ENCODE measurements at regions not wholly inside any gene's neighbourhood (a gene's known extent, or its start where the extent isn't known, plus 50 kb on each side); places are given as distances from the start of the nearest gene placed in this dataset.

DNA sequence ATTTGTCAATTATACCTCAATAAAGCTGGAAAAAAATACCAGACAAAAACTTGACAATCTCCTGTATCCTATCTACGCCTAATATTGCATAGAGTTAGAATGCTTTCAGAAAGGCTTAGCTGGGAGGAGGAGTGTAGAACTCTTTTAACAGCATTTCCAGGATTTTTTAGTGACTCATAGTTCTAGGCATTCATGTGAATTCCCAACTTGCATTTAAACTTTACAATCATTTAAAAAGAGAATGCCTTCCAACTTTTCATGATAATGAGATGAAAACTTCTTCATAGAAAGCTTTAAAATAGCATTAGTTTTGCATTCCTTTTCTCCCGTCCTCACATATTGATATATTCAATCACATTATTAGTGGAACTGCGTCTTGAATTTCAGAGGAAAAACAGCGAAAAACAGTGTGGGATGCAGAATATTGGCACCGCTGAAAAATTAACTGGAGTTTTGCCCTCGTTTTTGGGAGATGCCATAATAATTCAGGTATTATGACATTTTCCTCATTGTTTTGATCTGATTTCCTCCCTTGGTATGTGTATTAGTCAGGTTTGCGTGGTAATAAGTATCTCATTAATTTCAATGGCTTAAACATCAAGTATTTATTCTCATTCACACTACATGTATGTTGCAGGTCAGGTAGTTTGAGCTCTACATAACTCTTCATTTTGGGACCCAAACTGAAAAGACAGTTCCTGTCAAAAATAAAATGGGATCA is 293.2 kb upstream of the FIGN start:
- Histone ChIP-seq H3K36me3 (ENCODE audit: control insufficient read depth, insufficient read depth, low read length) (no peaks in the 10 kb centered on the region), H3K4me3 (ENCODE audit: low read depth, low read length) (no peak overlapping the region), H3K27me3 (ENCODE audit: control insufficient read depth, insufficient read depth, low read length) (no peaks in the 10 kb centered on the region)
- FAIRE-seq (no peak), DNase-seq (ENCODE audit: low read depth) (no peak)
- TF ChIP-seq, protein P1, sequence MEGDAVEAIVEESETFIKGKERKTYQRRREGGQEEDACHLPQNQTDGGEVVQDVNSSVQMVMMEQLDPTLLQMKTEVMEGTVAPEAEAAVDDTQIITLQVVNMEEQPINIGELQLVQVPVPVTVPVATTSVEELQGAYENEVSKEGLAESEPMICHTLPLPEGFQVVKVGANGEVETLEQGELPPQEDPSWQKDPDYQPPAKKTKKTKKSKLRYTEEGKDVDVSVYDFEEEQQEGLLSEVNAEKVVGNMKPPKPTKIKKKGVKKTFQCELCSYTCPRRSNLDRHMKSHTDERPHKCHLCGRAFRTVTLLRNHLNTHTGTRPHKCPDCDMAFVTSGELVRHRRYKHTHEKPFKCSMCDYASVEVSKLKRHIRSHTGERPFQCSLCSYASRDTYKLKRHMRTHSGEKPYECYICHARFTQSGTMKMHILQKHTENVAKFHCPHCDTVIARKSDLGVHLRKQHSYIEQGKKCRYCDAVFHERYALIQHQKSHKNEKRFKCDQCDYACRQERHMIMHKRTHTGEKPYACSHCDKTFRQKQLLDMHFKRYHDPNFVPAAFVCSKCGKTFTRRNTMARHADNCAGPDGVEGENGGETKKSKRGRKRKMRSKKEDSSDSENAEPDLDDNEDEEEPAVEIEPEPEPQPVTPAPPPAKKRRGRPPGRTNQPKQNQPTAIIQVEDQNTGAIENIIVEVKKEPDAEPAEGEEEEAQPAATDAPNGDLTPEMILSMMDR (IDR thresholded peaks at IDR 0.05; ENCODE audit: insufficient read depth, low read length, severe bottlenecking), result no peak

DNA sequence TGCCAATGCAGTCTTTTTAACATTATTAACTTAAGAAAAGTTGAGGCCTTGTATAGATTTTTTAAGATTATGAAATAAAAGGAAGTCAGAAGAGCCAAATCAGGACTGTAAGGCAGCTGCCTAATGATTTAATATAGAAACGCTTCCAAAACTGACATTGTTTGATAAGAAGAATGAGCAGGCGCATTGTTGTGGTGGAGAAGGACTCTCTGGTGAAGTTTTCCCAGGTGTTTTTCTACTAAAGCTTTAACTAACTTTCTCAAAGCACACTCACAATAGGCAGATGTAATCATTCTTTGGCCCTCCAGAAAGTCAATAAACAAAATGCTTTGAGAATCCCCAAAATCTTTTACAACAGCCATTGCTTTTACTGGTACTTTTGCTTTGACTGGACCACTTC is 288.6 kb upstream of the FIGN start:
- Histone ChIP-seq H3K27me3 (ENCODE audit: control insufficient read depth, insufficient read depth, low read length) (no peaks in the 10 kb centered on the region), H3K36me3 (ENCODE audit: control insufficient read depth, insufficient read depth, low read length) (no peaks in the 10 kb centered on the region), H3K4me3 (ENCODE audit: low read depth, low read length) (no peak overlapping the region)
- DNase-seq (ENCODE audit: low read depth), result no peak
- TF ChIP-seq, protein P1 (IDR thresholded peaks at IDR 0.05; ENCODE audit: insufficient read depth, low read length, severe bottlenecking), result no peak
- no peak for FAIRE-seq

DNA sequence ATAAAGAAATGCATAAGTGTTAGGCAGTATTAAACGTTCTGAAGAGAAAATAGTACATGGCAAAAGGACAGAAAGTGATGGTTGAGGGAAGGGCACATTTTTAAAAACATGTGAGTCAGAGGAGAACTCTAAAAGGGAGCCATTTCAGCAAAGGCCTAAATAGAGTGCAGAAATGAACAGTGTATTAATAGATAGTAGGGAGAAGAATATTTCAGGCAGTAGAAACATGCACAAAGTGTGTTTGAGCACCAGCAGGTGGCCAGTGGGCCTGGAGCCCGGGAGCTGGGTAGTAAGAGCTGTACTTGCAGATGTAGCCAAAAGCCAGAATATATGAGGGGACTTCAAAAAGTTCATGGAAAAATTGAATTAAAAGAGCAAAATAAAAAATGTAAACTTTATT is 288.1 kb upstream of the FIGN start:
- DNase-seq (ENCODE audit: low read depth), result no peak
- Histone ChIP-seq H3K27me3 (ENCODE audit: control insufficient read depth, insufficient read depth, low read length) (no peaks in the 10 kb centered on the region), H3K36me3 (ENCODE audit: control insufficient read depth, insufficient read depth, low read length) (no peaks in the 10 kb centered on the region), H3K4me3 (ENCODE audit: low read depth, low read length) (no peak overlapping the region)
- TF ChIP-seq, protein P1 (IDR thresholded peaks at IDR 0.05; ENCODE audit: insufficient read depth, low read length, severe bottlenecking), result no peak
- no peak for FAIRE-seq

DNA sequence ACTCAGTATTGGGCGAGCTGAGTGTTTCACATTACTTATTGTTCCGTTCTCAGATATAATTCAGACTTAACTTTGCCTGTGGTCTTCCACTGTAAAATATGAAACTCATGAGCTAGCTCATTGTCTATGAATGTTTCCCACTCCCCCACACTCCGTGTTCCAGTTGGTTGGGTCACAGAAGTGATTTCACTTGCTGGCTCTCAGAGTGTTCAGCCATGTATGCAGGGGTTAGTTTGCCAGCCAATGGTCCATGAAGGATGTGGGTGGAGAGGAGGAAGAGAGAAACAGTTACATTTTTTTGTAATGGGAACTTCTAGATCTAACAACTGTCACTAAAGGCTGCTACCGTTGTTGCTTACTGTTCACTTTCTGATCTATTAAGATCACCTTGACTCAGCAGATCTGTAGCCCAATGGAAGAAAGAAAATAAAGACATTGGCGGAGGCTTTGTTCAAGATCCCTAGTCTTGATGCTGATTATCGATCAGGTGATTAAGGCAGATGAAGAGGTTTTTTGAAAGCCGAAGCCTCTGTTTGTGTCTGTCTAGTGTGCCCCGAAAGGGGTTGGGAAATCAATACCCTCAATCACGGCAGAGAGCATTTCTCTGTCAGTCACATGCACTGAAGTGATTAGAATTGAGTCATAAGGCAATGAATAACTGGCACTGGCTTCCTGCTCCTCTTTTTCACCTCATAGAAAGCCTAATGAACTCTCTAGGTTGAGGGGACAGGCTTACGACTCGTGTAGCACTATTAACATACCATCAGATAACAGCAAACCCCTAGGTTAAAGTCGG is 279.7 kb upstream of the FIGN start:
- H3K27me3 ChIP-seq (ENCODE audit: control insufficient read depth, insufficient read depth, low read length), result no peaks in the 10 kb centered on the region
- H3K4me3 ChIP-seq (ENCODE audit: low read depth, low read length), result no peak overlapping the region
- TF ChIP-seq, protein P1 (IDR thresholded peaks at IDR 0.05; ENCODE audit: insufficient read depth, low read length, severe bottlenecking), result no peak
- FAIRE-seq, result no peak
- H3K36me3 ChIP-seq (ENCODE audit: control insufficient read depth, insufficient read depth, low read length), result no peaks in the 10 kb centered on the region
- no peak for DNase-seq (ENCODE audit: low read depth)

DNA sequence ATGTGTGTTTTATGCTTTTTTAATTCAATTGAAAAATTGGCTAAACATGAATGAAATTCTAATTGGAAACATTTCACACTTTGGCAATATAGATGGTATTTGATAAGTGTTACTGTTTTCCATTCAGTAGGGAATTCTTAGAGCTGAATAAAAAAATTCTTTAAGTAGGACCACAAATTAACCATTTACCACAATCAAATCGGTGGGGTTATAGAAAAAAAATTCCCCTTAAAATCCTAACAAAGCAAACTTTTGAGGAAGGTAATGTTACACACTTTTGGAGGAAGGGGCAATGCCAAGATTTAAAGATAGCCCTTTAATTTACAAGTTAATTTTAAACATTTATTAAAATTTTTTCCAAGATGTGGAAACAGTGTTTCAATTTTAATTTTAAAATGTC is 279.0 kb upstream of the FIGN start:
- no peak overlapping the region for H3K4me3 ChIP-seq (ENCODE audit: low read depth, low read length)
- H3K27me3 ChIP-seq (ENCODE audit: control insufficient read depth, insufficient read depth, low read length), result no peaks in the 10 kb centered on the region
- TF ChIP-seq, protein P1 (IDR thresholded peaks at IDR 0.05; ENCODE audit: insufficient read depth, low read length, severe bottlenecking), result no peak
- no peak for FAIRE-seq
- no peak for DNase-seq (ENCODE audit: low read depth)
- H3K36me3 ChIP-seq (ENCODE audit: control insufficient read depth, insufficient read depth, low read length), result no peaks in the 10 kb centered on the region

All from bronchial epithelial cell (primary cell).